Left renal cortex interstitium (tissue), 4 donors: ENCODE measurements at regions not wholly inside any gene's neighbourhood (a gene's known extent, or its start where the extent isn't known, plus 50 kb on each side); places are given as distances from the start of the nearest gene placed in this dataset.
"Not testable (repeated sequence)": the region's sequence is repeated elsewhere in the genome, so short reads cannot be mapped to it uniquely, and the experiment has no call there.

ENCODE experiments used
- DNase-seq, 4 donors: peaks; one replicate each; pipeline ENCODE4 v3.0.0-alpha.2; 2013; ENCODE audit warnings: low read depth in 4 of 4, low spot score in 2 of 4, missing footprints in 1 of 4

DNA sequence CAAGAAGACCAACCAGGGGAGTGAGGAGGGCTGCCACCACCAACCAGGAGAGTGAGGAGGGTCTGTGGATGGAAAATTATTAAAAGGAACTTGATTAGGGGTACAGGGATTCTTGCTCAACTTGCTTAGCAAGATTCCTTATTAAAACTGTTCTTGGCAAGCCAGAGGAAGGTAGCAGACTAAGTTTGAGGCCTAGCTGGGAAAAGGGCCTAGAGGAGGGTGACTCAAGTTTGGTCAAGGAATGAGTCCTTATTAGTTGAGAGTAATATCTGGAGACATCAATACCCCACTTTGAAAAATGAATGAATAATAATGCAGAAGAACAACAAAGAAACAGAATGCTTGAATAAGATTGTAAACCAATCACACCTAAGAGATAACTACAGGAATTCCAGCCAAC lies 612.4 kb upstream of the ZFP42 start:
- no peak for DNase-seq

- no peak for DNase-seq
These were observed 607.8 kb upstream of the ZFP42 start for GRCh38 chr4:187387739-187388138.

GRCh38 chr4:187389420-187389819 lies 606.2 kb upstream of the ZFP42 start:
- DNase-seq = no peak

- DNase-seq = no peak
These were observed 604.9 kb upstream of the ZFP42 start for GRCh38 chr4:187390646-187391045.

- DNase-seq = no peak
These were observed 601.8 kb upstream of the ZFP42 start for GRCh38 chr4:187393531-187394344.

DNA sequence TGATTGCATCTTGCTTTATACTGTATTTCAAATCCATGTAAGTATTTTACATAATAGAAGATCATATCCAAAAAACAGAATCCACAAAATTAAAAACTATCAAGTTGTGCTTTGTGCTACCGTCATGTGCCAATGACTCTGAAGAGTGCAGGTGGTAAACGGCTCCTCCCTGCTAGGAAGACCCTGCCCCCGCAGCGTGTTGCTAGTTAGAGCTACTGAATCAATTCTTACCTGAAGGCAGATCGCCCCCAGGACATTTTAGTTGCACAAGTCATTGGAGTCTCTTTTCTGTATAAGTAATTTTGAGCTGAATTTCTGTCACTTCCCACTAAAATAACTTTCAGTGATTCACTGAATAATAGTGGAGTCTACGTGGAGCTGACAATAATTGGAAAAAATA lies 599.5 kb upstream of the ZFP42 start:
- no peak for DNase-seq

- DNase-seq = not testable (repeated sequence)
These were observed 587.1 kb upstream of the ZFP42 start for GRCh38 chr4:187408447-187408846.

- DNase-seq = no peak
These were observed 581.8 kb upstream of the ZFP42 start for GRCh38 chr4:187413564-187414358.

- no peak for DNase-seq
These were observed 580.9 kb upstream of the ZFP42 start for GRCh38 chr4:187414716-187415115.

DNA sequence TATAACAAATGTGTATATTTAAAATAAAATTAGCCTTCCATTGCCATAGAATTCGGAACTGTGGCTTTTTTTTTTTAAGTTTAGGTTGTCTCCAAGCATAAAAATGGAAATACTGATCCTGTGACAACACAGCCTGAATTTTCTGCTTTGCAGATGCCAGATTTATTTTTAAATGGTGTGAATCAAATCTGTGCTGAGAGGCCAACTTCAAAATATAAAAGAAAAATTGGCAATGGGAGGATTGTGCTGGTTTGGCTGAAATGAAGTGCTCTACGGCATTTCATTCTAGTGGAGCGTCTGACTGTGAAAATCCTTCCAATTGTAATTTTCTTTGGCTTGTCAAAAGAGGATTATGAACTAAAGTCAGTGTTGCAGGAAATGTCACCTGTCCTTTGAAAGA lies 580.3 kb upstream of the ZFP42 start:
- DNase-seq = no peak

DNA sequence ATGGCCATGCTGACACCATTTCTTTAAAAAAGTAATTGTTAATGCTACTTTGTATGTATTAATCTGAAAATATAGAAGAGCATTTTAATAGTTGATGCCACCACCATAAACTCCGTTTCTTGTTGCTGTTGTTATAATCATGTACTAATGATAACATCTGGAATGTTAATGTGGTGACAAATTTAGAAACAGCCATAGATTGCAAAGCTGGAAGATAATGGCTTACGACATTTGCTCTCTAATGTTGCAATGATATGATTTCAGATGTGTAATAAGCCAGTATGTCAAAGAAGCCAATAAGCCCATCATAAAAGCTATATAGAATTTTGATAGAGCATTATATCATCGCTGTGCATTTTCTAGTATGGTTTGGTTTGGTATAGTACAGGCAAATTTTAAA lies 579.4 kb upstream of the ZFP42 start:
- DNase-seq = no peak

- DNase-seq = no peak
These were observed 577.9 kb upstream of the ZFP42 start for GRCh38 chr4:187417721-187418120.

- DNase-seq = no peak
These were observed 572.9 kb upstream of the ZFP42 start for GRCh38 chr4:187422655-187423054.

GRCh38 chr4:187424636-187425035 lies 570.9 kb upstream of the ZFP42 start:
- DNase-seq = no peak

- no peak for DNase-seq
These were observed 569.1 kb upstream of the ZFP42 start for GRCh38 chr4:187426511-187426910.

DNA sequence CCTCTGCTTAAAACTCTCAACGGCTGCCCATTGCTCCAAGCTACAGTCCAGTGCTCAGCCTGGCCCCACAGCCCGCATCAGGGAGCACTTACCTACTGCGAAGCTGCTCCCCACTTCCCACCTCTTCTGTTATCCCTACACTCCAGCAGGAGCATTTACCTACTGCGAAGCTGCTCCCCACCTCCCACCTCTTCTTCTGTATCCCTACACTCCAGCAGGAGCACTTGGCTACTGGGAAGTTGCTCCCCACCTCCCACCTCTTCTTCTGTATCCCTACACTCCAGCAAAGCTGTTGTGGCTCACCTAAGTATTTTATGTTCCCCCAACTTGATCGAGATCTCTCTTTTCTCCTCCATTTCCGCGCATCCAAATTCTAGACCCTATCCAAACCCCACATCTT lies 563.3 kb upstream of the ZFP42 start:
- no peak for DNase-seq

DNA sequence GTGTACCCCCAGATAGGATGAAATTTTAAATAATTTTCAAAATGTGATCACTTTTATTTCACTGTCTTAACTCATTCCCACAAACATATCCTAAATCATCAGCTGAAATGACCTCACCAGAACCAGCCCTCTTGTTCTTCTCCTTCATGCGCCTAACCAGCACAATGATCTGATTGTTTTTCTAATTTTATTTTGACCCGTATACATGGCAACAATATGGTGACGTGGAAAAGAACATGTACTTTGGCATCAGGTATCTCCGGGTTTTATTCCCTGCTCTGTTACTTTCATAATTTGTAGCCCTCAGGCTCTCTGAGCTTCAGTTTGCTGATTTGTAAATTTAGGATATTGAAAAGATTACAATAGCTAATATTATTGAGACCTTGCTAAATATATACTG lies 562.4 kb upstream of the ZFP42 start:
- DNase-seq = no peak

DNA sequence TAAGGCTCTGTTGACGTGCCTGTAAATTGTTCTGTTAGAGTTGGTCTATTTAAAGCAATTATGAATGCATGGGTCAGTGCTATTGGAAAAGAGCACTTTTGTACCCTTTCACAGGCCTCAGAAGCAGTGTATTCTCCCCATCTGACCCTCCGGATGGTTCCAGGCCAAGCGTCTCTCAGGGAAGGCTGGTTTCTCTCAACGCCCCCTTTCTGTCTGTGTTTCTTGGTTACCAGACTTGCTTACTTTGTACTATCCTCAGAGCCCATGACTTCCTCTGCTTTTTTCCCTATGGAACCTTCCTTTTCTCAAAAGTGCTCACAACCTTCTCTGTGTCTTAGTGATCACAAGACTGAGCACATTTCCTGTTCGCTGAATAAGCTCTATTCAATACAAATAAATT lies 559.3 kb upstream of the ZFP42 start:
- no peak for DNase-seq

DNA sequence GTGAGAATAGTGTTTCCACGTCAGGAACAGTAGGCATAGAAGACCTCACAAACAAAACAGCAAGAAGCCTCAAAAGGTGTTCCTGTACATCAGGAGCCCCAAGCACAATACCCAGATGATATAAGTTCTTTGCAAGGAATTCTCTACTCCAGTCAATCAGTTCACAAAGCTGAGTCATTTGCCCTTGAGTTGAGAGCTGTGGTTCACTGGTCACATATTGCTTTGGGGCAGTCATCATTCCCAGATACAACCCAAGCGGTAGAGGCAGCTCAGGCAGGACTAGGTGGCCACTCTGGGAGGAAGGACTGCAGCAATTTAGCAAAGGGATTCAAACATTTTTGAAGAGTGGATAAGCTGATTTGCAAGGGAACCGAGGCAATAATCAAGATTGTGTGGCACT lies 551.5 kb upstream of the ZFP42 start:
- no peak for DNase-seq

GRCh38 chr4:187449702-187450101 lies 545.9 kb upstream of the ZFP42 start:
- DNase-seq = no peak

DNA sequence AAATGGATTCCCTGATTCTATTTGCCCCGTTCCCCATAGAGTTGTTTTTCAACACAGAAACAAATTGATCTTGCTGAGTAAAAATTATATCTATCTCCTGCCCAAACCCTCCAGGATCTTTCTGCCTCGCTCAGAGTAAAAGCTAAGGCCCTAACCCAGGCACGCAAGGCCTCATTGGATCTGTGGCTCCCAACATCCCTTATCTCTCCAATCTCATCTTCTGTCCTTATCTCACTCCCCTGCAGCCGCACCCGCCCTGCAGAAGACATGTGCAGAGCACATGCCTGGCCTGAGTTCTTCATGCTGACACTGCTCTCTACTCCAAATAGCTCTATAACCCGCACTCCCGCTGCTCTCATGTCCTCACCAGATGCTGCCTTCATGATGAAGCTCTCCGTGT lies 543.8 kb upstream of the ZFP42 start:
- no peak for DNase-seq

- no peak for DNase-seq
These were observed 535.6 kb upstream of the ZFP42 start for GRCh38 chr4:187460016-187460415.
